Ishikawa (cell line): ENCODE measurements at regions not wholly inside any gene's neighbourhood (a gene's known extent, or its start where the extent isn't known, plus 50 kb on each side); places are given as distances from the start of the nearest gene placed in this dataset.

ENCODE experiments used
- CEBPB ChIP-seq: IDR thresholded peaks from 2 replicates; pipeline ENCODE4 v1.6.1; 2012
- CREB1 ChIP-seq: IDR thresholded peaks from 2 replicates; pipeline ENCODE4 v1.6.1; 2012; ENCODE audit warnings: low read depth
- EGR1 ChIP-seq: IDR thresholded peaks from 2 replicates; pipeline ENCODE4 v1.6.1; 2012
- EP300 ChIP-seq: IDR thresholded peaks from 2 replicates; pipeline ENCODE4 v1.6.1; 2012; ENCODE audit warnings: borderline replicate concordance
- FOXM1 ChIP-seq: IDR thresholded peaks from 2 replicates; pipeline ENCODE4 v1.6.1; 2012; ENCODE audit warnings: low read depth, borderline replicate concordance
- NFIC ChIP-seq: IDR thresholded peaks from 2 replicates; pipeline ENCODE4 v1.6.1; 2012
- RAD21 ChIP-seq: IDR thresholded peaks from 2 replicates; pipeline ENCODE4 v1.6.1; 2012; ENCODE audit warnings: low read depth
- TAF1 ChIP-seq: IDR thresholded peaks from 2 replicates; pipeline ENCODE4 v1.6.1; 2012; ENCODE audit warnings: low read depth, mild to moderate bottlenecking
- TCF12 ChIP-seq: IDR thresholded peaks from 2 replicates; pipeline ENCODE4 v1.6.1; 2012; ENCODE audit warnings: low read depth
- TEAD4 ChIP-seq: IDR thresholded peaks from 2 replicates; pipeline ENCODE4 v1.6.1; 2012
- YY1 ChIP-seq: IDR thresholded peaks from 2 replicates; pipeline ENCODE4 v1.6.1; 2012; ENCODE audit warnings: low read depth
- ZBTB7A ChIP-seq: IDR thresholded peaks from 2 replicates; pipeline ENCODE4 v1.6.1; 2012; ENCODE audit warnings: low read depth
- TF ChIP-seq, protein P1 (sequence below): IDR thresholded peaks from 2 replicates; pipeline ENCODE4 v1.6.1; 2012; ENCODE audit warnings: low read depth, mild to moderate bottlenecking
- TF ChIP-seq, protein P2 (sequence below): IDR thresholded peaks from 2 replicates; pipeline ENCODE4 v1.6.1; 2012
- TF ChIP-seq, protein P3 (sequence below): IDR thresholded peaks from 2 replicates; pipeline ENCODE4 v1.6.1; 2012

DNA sequence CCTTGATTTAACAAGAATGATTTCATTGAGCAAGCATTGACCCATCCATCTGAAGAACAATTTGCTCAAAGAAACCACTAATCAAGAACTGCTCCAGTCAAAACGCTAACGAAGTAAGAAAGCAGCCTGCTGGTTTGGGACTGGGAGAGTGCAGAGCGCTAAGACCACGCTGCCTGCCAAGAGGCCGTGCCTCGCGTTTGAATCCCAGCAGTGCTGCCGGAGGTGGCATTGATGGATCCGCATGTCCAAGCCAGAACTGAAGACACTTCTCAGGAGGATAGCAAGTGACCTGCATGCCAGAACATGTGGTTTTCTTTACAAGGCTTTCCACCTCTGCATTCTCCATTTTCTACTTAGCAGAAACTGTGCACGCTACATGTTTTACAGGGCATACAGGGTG, 105.2 kb upstream of the FOXC1 start:
- no peak for TF ChIP-seq TEAD4
- no peak for TF ChIP-seq FOXM1
- no peak for TF ChIP-seq EP300
- no peak for TF ChIP-seq EGR1
- TF ChIP-seq TCF12, result no peak
- no peak for TF ChIP-seq CEBPB
- TF ChIP-seq CREB1, result no peak
- TF ChIP-seq TAF1, result no peak
- TF ChIP-seq, protein P1, sequence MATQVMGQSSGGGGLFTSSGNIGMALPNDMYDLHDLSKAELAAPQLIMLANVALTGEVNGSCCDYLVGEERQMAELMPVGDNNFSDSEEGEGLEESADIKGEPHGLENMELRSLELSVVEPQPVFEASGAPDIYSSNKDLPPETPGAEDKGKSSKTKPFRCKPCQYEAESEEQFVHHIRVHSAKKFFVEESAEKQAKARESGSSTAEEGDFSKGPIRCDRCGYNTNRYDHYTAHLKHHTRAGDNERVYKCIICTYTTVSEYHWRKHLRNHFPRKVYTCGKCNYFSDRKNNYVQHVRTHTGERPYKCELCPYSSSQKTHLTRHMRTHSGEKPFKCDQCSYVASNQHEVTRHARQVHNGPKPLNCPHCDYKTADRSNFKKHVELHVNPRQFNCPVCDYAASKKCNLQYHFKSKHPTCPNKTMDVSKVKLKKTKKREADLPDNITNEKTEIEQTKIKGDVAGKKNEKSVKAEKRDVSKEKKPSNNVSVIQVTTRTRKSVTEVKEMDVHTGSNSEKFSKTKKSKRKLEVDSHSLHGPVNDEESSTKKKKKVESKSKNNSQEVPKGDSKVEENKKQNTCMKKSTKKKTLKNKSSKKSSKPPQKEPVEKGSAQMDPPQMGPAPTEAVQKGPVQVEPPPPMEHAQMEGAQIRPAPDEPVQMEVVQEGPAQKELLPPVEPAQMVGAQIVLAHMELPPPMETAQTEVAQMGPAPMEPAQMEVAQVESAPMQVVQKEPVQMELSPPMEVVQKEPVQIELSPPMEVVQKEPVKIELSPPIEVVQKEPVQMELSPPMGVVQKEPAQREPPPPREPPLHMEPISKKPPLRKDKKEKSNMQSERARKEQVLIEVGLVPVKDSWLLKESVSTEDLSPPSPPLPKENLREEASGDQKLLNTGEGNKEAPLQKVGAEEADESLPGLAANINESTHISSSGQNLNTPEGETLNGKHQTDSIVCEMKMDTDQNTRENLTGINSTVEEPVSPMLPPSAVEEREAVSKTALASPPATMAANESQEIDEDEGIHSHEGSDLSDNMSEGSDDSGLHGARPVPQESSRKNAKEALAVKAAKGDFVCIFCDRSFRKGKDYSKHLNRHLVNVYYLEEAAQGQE, result no peak
- no peak for TF ChIP-seq NFIC
- no peak for TF ChIP-seq YY1
- no peak for TF ChIP-seq RAD21
- no peak for TF ChIP-seq ZBTB7A
- TF ChIP-seq, protein P2, sequence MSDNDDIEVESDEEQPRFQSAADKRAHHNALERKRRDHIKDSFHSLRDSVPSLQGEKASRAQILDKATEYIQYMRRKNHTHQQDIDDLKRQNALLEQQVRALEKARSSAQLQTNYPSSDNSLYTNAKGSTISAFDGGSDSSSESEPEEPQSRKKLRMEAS, result no peak
- TF ChIP-seq, protein P3, sequence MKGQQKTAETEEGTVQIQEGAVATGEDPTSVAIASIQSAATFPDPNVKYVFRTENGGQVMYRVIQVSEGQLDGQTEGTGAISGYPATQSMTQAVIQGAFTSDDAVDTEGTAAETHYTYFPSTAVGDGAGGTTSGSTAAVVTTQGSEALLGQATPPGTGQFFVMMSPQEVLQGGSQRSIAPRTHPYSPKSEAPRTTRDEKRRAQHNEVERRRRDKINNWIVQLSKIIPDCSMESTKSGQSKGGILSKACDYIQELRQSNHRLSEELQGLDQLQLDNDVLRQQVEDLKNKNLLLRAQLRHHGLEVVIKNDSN, result no peak

DNA sequence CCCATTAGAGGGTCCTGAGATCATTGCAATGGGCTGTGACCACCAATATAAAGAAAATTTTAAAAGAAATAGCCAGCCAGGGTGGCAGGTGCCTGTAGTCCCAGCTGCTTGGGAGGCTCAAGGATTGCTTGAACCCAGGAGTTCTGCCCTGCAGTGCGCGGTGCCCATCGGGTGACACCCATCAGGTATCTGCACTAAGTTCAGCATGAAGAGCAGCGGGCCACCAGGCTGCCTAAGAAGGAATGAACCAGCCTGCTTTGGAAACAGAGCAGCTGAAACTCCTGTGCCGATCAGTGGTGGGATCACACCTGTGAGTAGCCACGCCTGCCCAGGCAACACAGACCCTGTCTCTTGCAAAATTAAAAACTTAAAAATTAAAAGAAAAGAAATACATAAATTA, 102.5 kb upstream of the FOXC1 start:
- TF ChIP-seq TAF1 (no peak), TCF12 (no peak), ZBTB7A (no peak)

DNA sequence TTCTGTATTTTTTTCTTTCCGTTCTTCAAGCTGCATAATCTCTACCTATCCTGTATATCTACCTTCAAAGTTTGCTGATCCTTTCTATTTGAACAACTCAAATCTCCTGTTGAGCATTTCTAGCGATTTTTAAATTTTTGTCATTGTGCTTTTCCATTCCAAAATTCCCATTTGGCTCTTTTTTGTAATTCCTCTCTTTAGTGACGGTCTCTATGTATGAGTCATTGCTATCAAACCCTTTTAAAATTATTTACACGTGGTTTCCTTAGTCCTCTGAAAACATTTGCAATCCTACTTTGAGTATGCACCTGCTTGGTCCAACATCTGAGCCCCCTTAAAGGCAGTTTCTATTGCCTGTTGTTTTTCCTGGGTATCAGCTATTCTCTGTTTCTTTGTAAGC, 100.5 kb upstream of the FOXC1 start:
- TF ChIP-seq FOXM1, result no peak
- no peak for TF ChIP-seq ZBTB7A
- TF ChIP-seq TAF1, result no peak

DNA sequence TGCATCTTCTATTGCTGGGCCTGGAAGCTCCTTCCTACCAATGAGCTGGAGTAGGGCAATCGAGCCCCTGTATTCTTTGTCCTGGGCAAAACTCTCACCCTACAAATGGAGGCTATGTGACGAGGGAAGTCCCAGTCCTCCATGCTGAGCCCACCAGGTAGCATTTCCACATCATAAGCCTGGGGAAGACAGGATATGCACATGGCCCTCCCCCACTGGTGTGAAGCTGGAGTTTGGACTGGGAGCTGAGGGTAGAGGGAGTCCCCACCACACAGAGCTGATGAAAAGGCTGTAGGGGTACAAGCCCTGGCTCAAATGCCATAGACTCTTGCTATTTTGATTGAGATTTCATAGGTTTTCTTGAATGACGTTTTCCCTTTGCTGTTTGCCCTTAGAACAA, 99.5 kb upstream of the FOXC1 start:
- TF ChIP-seq, protein P1, result no peak
- TF ChIP-seq, protein P2, result no peak
- TF ChIP-seq RAD21 (no peak), CEBPB (no peak)

DNA sequence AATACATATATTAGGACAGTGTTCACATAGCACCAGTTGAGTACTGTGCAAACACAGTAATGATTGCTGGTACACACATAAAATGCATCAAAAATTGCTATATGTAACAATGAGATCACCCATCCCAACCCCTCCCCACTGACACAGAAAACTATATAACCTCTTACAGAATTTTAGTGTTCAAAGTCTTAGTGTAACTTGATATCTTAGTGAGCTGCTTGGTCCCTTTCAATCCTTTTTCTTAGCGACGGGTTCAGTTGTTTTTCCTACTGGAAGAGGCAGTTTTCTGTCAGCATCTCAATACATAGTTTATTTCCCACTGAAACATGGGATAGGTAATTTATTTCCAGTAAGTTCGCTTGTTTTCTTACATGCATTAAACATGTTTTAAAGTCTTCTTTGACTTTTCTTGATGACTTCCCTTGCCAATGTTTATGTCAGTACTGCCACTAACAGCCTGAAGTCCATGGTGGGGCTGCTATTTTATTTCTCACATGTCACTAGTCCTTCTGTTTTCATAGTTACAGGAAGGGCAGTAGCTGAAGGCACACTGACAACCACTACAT, 96.4 kb upstream of the FOXC1 start:
- TF ChIP-seq RAD21 (no peak), EGR1 (no peak), EP300 (no peak), NFIC (no peak), CREB1 (no peak), CEBPB (no peak), TEAD4 (no peak), ZBTB7A (no peak), TAF1 (no peak), FOXM1 (no peak), YY1 (no peak), TCF12 (no peak)
- TF ChIP-seq, protein P3, result no peak
- TF ChIP-seq, protein P2, result no peak
- TF ChIP-seq, protein P1, result no peak
